ENCODE measurements at regions not wholly inside any gene's neighbourhood (a gene's known extent, or its start where the extent isn't known, plus 50 kb on each side); places are given as distances from the start of the nearest gene placed in this dataset.
"Not testable (repeated sequence)": the region's sequence is repeated elsewhere in the genome, so short reads cannot be mapped to it uniquely, and the experiment has no call there.

DNA sequence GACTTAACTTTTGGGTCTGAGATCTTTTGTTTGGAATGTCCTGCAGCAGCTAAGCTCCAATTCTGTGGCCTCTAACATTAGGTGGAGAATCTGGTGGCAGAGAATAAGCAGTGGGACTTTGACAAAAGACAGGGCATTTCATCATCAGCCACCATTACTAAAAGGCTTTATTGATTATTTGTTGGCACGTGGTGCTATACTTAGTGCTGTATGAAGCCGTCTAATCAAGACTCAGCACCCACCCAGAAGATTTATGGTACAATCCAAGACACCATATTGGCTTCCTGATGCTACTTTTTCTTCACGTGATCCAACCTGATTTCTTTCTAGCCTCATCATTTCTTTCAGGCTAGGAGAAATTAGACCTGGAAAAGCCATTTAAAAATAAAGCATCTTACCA lies 80.7 kb upstream of the GRAMD1B start:
- H3K4me3 ChIP-seq (ENCODE audit: control insufficient read depth, low read depth, low read length), result no peak overlapping the region
- no peak for TF ChIP-seq CTCF (IDR thresholded peaks at IDR 0.05; ENCODE audit: control insufficient read depth, insufficient read depth, low read depth, low read length, missing control alignments)
- no peak for DNase-seq (ENCODE audit: low read depth)

DNA sequence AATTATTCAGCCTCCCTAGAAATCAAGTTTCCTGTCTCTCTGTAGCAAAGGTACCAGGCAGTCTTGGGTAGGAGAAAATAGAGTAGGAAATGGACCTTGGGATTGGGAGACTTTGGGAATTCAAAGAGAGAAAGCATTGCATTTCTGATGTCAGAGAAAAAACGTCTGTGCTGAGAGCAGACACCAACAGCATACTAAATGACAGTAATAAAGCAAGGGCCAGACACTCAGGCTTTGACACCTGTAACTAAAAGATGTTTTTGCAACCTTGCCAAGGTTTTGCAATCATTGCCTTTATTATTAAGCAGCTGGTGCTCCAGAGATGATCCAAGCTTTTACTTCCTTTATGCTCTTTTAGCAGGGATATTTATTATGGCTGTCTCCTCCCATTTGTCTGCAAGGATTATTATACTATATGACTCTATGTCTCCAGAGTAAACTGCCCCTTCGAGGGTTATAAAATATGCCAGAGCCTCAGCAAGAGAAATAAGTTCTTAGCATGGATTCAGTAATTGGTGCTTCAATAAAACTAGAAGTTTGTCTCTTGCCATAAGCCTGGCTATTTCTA lies 85.2 kb upstream of the GRAMD1B start:
- TF ChIP-seq CTCF (IDR thresholded peaks at IDR 0.05; ENCODE audit: control insufficient read depth, insufficient read depth, low read depth, low read length, missing control alignments), result no peak
- no peak for DNase-seq (ENCODE audit: low read depth)
- no peak overlapping the region for H3K4me3 ChIP-seq (ENCODE audit: control insufficient read depth, low read depth, low read length)

GRCh38 chr11:123344188-123344587 lies 85.9 kb upstream of the GRAMD1B start:
- DNase-seq (ENCODE audit: low read depth); H3K4me3 ChIP-seq (ENCODE audit: control insufficient read depth, low read depth, low read length): not testable (repeated sequence)

DNA sequence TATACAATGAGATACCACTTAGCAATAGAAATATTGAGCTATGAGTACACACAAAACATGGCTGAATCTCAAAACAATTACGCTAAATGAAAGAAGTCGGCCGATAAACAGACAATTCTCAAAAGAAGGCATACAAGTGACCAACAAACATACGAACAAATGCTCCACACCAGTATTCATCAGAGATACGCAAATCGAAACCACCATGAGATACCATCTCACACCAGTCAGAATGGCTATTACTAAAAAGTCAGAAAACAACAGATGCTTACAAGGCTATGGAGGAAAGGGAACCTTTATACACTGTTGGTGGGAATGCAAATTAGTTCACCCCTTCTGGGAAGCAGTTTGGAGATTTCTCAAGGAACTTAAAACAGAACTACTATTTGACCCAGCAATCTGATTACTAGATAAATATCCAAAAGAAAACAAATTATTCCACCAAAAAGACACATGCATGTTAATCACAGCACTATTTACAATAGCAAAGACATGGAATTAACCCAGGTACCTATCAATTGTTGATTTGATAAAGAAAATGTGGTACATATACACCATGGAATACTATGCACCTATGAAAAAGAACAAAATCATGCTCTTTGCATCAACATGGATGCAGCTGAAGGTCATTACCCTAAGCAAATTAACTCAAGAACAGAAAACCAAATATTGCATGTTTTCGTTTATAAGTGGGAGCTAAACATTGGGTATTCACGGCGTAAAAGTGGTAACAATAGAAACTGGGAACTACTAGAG lies 90.9 kb upstream of the GRAMD1B start:
- H3K4me3 ChIP-seq (ENCODE audit: control insufficient read depth, low read depth, low read length), result no peak overlapping the region
- TF ChIP-seq CTCF (IDR thresholded peaks at IDR 0.05; ENCODE audit: control insufficient read depth, insufficient read depth, low read depth, low read length, missing control alignments), result no peak
- no peak for DNase-seq (ENCODE audit: low read depth)

DNA sequence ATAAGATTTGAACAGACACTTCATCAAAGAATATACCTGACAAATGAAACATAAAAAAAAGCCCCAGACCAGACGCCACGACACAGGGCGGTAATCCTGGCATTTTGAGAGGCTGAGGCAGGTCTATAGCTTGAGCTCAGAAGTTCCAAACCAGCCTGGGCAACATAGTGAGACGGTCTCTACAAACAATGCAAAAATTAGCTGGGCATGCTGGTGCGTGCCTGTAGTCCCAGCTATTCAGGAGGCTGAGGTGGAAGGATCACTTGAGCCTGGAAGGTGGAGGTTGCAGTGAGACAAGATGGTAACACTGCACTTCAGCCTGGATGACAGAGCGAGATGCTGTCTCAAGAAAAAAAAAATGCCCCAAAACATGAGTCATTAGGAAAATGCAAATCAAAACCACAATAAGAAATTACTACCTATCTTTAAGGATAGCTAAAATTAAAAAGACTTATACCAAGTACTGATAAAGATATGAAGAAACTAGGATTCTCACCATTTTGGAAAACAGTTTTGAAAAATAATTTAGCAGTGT lies 91.7 kb upstream of the GRAMD1B start:
- TF ChIP-seq CTCF (IDR thresholded peaks at IDR 0.05; ENCODE audit: control insufficient read depth, insufficient read depth, low read depth, low read length, missing control alignments), result no peak
- DNase-seq (ENCODE audit: low read depth), result no peak
- no peak overlapping the region for H3K4me3 ChIP-seq (ENCODE audit: control insufficient read depth, low read depth, low read length)

DNA sequence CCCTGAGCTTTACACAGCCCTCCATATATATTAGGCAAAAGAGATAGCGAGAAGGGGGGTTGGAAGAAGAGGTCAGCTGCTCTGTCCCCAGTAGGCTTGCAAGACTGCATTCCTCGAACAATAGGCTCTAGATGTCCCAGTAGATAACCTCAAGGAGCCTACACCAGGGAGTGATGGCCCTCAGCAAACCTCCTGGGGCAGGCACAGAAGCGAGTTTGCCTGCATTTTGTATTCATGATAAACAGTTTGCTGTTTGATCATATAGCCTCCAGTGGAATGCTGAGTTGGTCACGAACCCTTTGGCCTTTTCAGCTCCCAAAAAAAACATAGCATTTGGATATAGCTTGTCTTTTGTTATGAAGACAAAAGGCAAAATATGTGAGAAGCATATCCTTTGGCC lies 95.1 kb upstream of the GRAMD1B start:
- no peak for DNase-seq (ENCODE audit: low read depth)
- no peak for TF ChIP-seq CTCF (IDR thresholded peaks at IDR 0.05; ENCODE audit: control insufficient read depth, insufficient read depth, low read depth, low read length, missing control alignments)
- H3K4me3 ChIP-seq (ENCODE audit: control insufficient read depth, low read depth, low read length), result no peak overlapping the region

- H3K4me3 ChIP-seq (ENCODE audit: control insufficient read depth, low read depth, low read length); DNase-seq (ENCODE audit: low read depth): not testable (repeated sequence)
Measured at GRCh38 chr11:123332577-123332976, 97.5 kb upstream of the GRAMD1B start.
